A549 (cell line): ENCODE measurements at regions not wholly inside any gene's neighbourhood (a gene's known extent, or its start where the extent isn't known, plus 50 kb on each side); places are given as distances from the start of the nearest gene placed in this dataset.

ENCODE experiments used
- ATAC-seq, 2 experiments: fragments of 200-7000 bp in 1 of 2; fragments of >200 bp in 1 of 2; cut with Nextera tagmentation in 1 of 2; cut with Tn5 transposase in 1 of 2; 3 replicates each; pipeline versions ENCODE4 v1.8.0 to v1.9.1; 2018 to 2020; ENCODE audit warnings: mild to moderate bottlenecking in 1 of 2, moderate library complexity in 1 of 2
- CTCF ChIA-PET: fragments of 300-600 bp; sonication (Branson Sonifier 250); formaldehyde crosslinking; extraction: SDS; loops from one replicate; lab custom pipeline; 2021; ENCODE audit warnings: antibody characterized with exemption, inconsistent platforms; lab: Yijun Ruan, JAX
- POLR2A ChIA-PET: fragments of 350-600 bp; formaldehyde crosslinking; extraction: SDS; loops from one replicate; lab custom pipeline; 2021; ENCODE audit warnings: antibody characterized with exemption, inconsistent platforms; lab: Yijun Ruan, JAX
- DNase-seq, 2 experiments: peaks; one replicate each; pipeline versions ENCODE4 v3.0.0 to v3.0.0-alpha.2; 2011 to 2016; ENCODE audit warnings: low read depth in 1 of 2, low spot score in 1 of 2
- FAIRE-seq: peaks from 2 replicates; lab custom pipeline; 2011; peaks lifted over from hg19 to GRCh38; lab: Jason Lieb, UNC
- H3K27ac ChIP-seq, 2 experiments: fragments of >200 bp; sonication (Bioruptor Twin); formaldehyde crosslinking; 3 replicates each; pipeline ENCODE4 v1.5.1; 2016 to 2017
- H3K4me1 ChIP-seq: fragments of >200 bp; sonication (Bioruptor Twin); formaldehyde crosslinking; 3 replicates; pipeline ENCODE4 v1.6.1; 2016
- H3K4me2 ChIP-seq: fragments of >200 bp; sonication (Bioruptor Twin); formaldehyde crosslinking; 3 replicates; pipeline ENCODE4 v1.6.1; 2016
- H3K4me3 ChIP-seq: fragments of >200 bp; sonication (Bioruptor Twin); formaldehyde crosslinking; 3 replicates; pipeline ENCODE4 v1.5.1; 2016
- H3K9me3 ChIP-seq: fragments of >200 bp; sonication (Bioruptor Twin); formaldehyde crosslinking; 3 replicates; pipeline ENCODE4 v1.6.1; 2016
- ATOH8 ChIP-seq: fragments of 250-450 bp; sonication (Bioruptor Pico); IDR thresholded peaks from 2 replicates; pipeline ENCODE4 v1.5.0; 2020; ENCODE audit warnings: low read depth, mild to moderate bottlenecking, moderate library complexity
- BCL3 ChIP-seq: fragments of >200 bp; sonication (Bioruptor Twin); formaldehyde crosslinking; IDR thresholded peaks from 3 replicates; pipeline ENCODE4 v1.6.1; 2016
- CBX2 ChIP-seq: fragments of 200-600 bp; sonication (generic); IDR thresholded peaks from 2 replicates; pipeline ENCODE4 v1.6.1; 2016; ENCODE audit warnings: low read depth, mild to moderate bottlenecking, borderline replicate concordance
- CEBPB ChIP-seq, 2 experiments: fragments of >200 bp in 1 of 2; sonication (Bioruptor Twin) in 1 of 2; formaldehyde crosslinking in 1 of 2; IDR thresholded peaks; 2 replicates each; pipeline ENCODE4 v1.6.1; 2012 to 2016
- CHD2 ChIP-seq: fragments of 150-350 bp; IDR thresholded peaks from 2 replicates; pipeline ENCODE4 v1.6.1; 2014; ENCODE audit warnings: low read length; ENCODE audit not compliant: partially characterized antibody
- CHD4 ChIP-seq: fragments of 200-600 bp; sonication (generic); IDR thresholded peaks from 2 replicates; pipeline ENCODE4 v1.6.1; 2016; ENCODE audit warnings: antibody characterized with exemption, mild to moderate bottlenecking, borderline replicate concordance
- CTCF ChIP-seq: fragments of >200 bp; sonication (Bioruptor Twin); formaldehyde crosslinking; IDR thresholded peaks from 3 replicates; pipeline ENCODE4 v1.5.1; 2016
- EP300 ChIP-seq, 2 experiments: fragments of >200 bp; sonication (Bioruptor Twin); formaldehyde crosslinking; IDR thresholded peaks; 2 replicates in 1 of 2; 3 replicates in 1 of 2; pipeline ENCODE4 v1.6.1; 2016 to 2017
- FOSL2 ChIP-seq, 2 experiments: fragments of 450-650 bp in 1 of 2; fragments of >200 bp in 1 of 2; sonication (Bioruptor Twin) in 1 of 2; formaldehyde crosslinking; IDR thresholded peaks; 2 replicates each; pipeline versions ENCODE4 v1.5.0 to v1.6.1; 2016 to 2020; ENCODE audit warnings: mild to moderate bottlenecking in 1 of 2, moderate library complexity in 1 of 2
- FOXS1 ChIP-seq: fragments of 250-450 bp; sonication (Bioruptor Pico); IDR thresholded peaks from 2 replicates; pipeline ENCODE4 v1.5.0; 2020; ENCODE audit warnings: mild to moderate bottlenecking, moderate library complexity
- GATA3 ChIP-seq: IDR thresholded peaks from 2 replicates; pipeline ENCODE4 v1.6.1; 2012; ENCODE audit warnings: borderline replicate concordance
- HDAC2 ChIP-seq: fragments of 200-600 bp; sonication (generic); IDR thresholded peaks from 2 replicates; pipeline ENCODE4 v1.6.1; 2016
- HOXB13 ChIP-seq: fragments of 250-450 bp; sonication (Bioruptor Pico); IDR thresholded peaks from 2 replicates; pipeline ENCODE4 v1.5.0; 2020; ENCODE audit warnings: low read depth, mild to moderate bottlenecking, moderate library complexity
- MAZ ChIP-seq: fragments of 150-350 bp; IDR thresholded peaks from 2 replicates; pipeline ENCODE4 v1.6.1; 2014; ENCODE audit warnings: antibody characterized with exemption, low read depth, low read length, borderline replicate concordance
- MYC ChIP-seq: IDR thresholded peaks from 2 replicates; pipeline ENCODE4 v1.6.1; 2012; ENCODE audit warnings: mild to moderate bottlenecking, inconsistent platforms, low read length, improper control_type of control experiment, borderline replicate concordance
- NR3C1 ChIP-seq: fragments of >200 bp; sonication (Bioruptor Twin); formaldehyde crosslinking; IDR thresholded peaks from 3 replicates; pipeline ENCODE4 v1.6.1; 2017
- PBX3 ChIP-seq: IDR thresholded peaks from 2 replicates; pipeline ENCODE4 v1.6.1; 2012
- POLR2AphosphoS2 ChIP-seq: conservative IDR thresholded peaks from 2 replicates; pipeline ENCODE4 v1.6.1; 2012; ENCODE audit warnings: low read length, improper control_type of control experiment, inconsistent platforms
- RAD21 ChIP-seq, 2 experiments: fragments of >200 bp in 1 of 2; sonication (Bioruptor Twin) in 1 of 2; formaldehyde crosslinking in 1 of 2; IDR thresholded peaks in 1 of 2; conservative IDR thresholded peaks in 1 of 2; 2 replicates in 1 of 2; 3 replicates in 1 of 2; pipeline ENCODE4 v1.6.1; 2012 to 2018; ENCODE audit warnings: inconsistent platforms in 1 of 2
- RNF2 ChIP-seq: fragments of 200-600 bp; sonication (generic); IDR thresholded peaks from 2 replicates; pipeline ENCODE4 v1.6.1; 2016; ENCODE audit warnings: low read depth, mild to moderate bottlenecking, antibody characterized with exemption, moderate library complexity, borderline replicate concordance
- SMC3 ChIP-seq: fragments of >200 bp; sonication (Bioruptor Twin); formaldehyde crosslinking; IDR thresholded peaks from 3 replicates; pipeline ENCODE4 v1.6.1; 2018; ENCODE audit warnings: inconsistent platforms
- TFCP2L1 ChIP-seq: fragments of 250-450 bp; sonication (Bioruptor Pico); IDR thresholded peaks from 2 replicates; pipeline ENCODE4 v1.5.0; 2021; ENCODE audit warnings: mild to moderate bottlenecking
- TP53 ChIP-seq: fragments of 250-450 bp; sonication (Bioruptor Pico); IDR thresholded peaks from 2 replicates; pipeline ENCODE4 v1.5.0; 2021; ENCODE audit warnings: mild to moderate bottlenecking, moderate library complexity
- USF2 ChIP-seq: fragments of 450-650 bp; IDR thresholded peaks from 2 replicates; pipeline ENCODE4 v1.6.1; 2014; ENCODE audit warnings: antibody characterized with exemption
- ZC3H11A ChIP-seq: fragments of 450-650 bp; IDR thresholded peaks from 2 replicates; pipeline ENCODE4 v1.6.1; 2014; ENCODE audit warnings: antibody characterized with exemption, mild to moderate bottlenecking
- ZNF302 ChIP-seq: fragments of 250-450 bp; sonication (Bioruptor Pico); IDR thresholded peaks from 2 replicates; pipeline ENCODE4 v1.9.0; 2021; ENCODE audit warnings: inconsistent platforms, mild to moderate bottlenecking, moderate library complexity
- WGBS: methylation state at CpG from one replicate; pipeline ENCODE4 v1.1.6; 2017; ENCODE audit errors: missing lambda C conversion rate; 5-methylcytosine and 5-hydroxymethylcytosine counted together
- TF ChIP-seq, protein P1 (sequence below): IDR thresholded peaks from 2 replicates; pipeline ENCODE4 v1.6.1; 2012; ENCODE audit warnings: low read depth, borderline replicate concordance

GRCh38 chr14:86707071-86707470 is 1177.1 kb downstream of the FLRT2 start:
- Histone ChIP-seq H3K9me3 (no peaks in the 10 kb centered on the region), H3K4me2 (no peak overlapping the region), H3K4me1 (no peaks in the 10 kb centered on the region), H3K27ac (no peak overlapping the region), H3K4me3 (no peak overlapping the region)
- TF ChIP-seq TP53 (CRISPR knock-in tag) (no peak), FOSL2 (IDR thresholded peaks at IDR 0.05) (no peak), FOSL2 (CRISPR knock-in tag; IDR thresholded peaks at IDR 0.05) (no peak)
- DNase-seq, result no peak
- ChIA-PET CTCF (no interaction called here), POLR2A (no interaction called here)
- FAIRE-seq, result no peak
- no peak for ATAC-seq

GRCh38 chr14:86683561-86683960 is 1153.6 kb downstream of the FLRT2 start:
- Histone ChIP-seq H3K4me1 (no peaks in the 10 kb centered on the region), H3K9me3 (no peaks in the 10 kb centered on the region), H3K27ac (no peak overlapping the region), H3K4me3 (no peak overlapping the region), H3K4me2 (no peak overlapping the region)
- TF ChIP-seq CHD2, result no peak
- TF ChIP-seq HOXB13, result no peak
- no peak for TF ChIP-seq MAZ
- no peak for TF ChIP-seq CEBPB (IDR thresholded peaks at IDR 0.05)
- no peak for TF ChIP-seq EP300 (IDR thresholded peaks at IDR 0.05)
- TF ChIP-seq FOXS1 (CRISPR knock-in tag), result no peak
- no peak for TF ChIP-seq TFCP2L1
- TF ChIP-seq PBX3, result no peak
- TF ChIP-seq NR3C1, result no peak
- TF ChIP-seq BCL3, result no peak
- no peak for TF ChIP-seq POLR2AphosphoS2
- TF ChIP-seq CTCF, result no peak
- DNase-seq (no peak), ATAC-seq (no peak), FAIRE-seq (no peak)
- ChIA-PET CTCF (no interaction called here), POLR2A (no interaction called here)
- 3% methylated on average over 1 of the region's 1 CpG for WGBS

GRCh38 chr14:86675059-86675458 is 1145.1 kb downstream of the FLRT2 start:
- H3K4me1 ChIP-seq, result no peaks in the 10 kb centered on the region
- no peak for FAIRE-seq
- no peak overlapping the region for H3K4me2 ChIP-seq
- DNase-seq, result no peak
- ChIA-PET CTCF (interaction anchor here (1.1 kb wide), 1 partner anchor 21 kb away, joined by 3 read pairs; no protein-coding TSS in a partner anchor), POLR2A (no interaction called here)
- H3K4me3 ChIP-seq, result no peak overlapping the region
- TF ChIP-seq MAZ, result no peak
- no peak for TF ChIP-seq ATOH8 (CRISPR knock-in tag)
- TF ChIP-seq CBX2, result no peak
- no peak for TF ChIP-seq ZC3H11A
- no peak for TF ChIP-seq NR3C1
- TF ChIP-seq CEBPB (IDR thresholded peaks at IDR 0.05), result no peak
- TF ChIP-seq USF2, result no peak
- no peak for TF ChIP-seq SMC3
- TF ChIP-seq, protein P1, sequence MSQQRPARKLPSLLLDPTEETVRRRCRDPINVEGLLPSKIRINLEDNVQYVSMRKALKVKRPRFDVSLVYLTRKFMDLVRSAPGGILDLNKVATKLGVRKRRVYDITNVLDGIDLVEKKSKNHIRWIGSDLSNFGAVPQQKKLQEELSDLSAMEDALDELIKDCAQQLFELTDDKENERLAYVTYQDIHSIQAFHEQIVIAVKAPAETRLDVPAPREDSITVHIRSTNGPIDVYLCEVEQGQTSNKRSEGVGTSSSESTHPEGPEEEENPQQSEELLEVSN, result no peak
- no peak for TF ChIP-seq RNF2
- no peak for TF ChIP-seq HDAC2
- TF ChIP-seq MYC, result no peak
- TF ChIP-seq BCL3, result no peak
- no peak for TF ChIP-seq CHD4
- no peak for TF ChIP-seq RAD21 (conservative IDR thresholded peaks at IDR 0.05 in 1 of 2, IDR thresholded peaks at IDR 0.05 in 1 of 2)
- no peak for TF ChIP-seq GATA3
- TF ChIP-seq ZNF302 (CRISPR knock-in tag), result no peak
- H3K27ac ChIP-seq, result no peak overlapping the region
- 5% methylated on average over 3 of the region's 3 CpGs for WGBS
- ATAC-seq, result no peak
- no peaks in the 10 kb centered on the region for H3K9me3 ChIP-seq
